ENCODE measurements at regions not wholly inside any gene's neighbourhood (a gene's known extent, or its start where the extent isn't known, plus 50 kb on each side); places are given as distances from the start of the nearest gene placed in this dataset.

GRCh38 chr10:76719006-76719405 lies 918.6 kb downstream of the KCNMA1 start:
- no peak for TF ChIP-seq SRF (IDR thresholded peaks at IDR 0.05; ENCODE audit: low read depth)
- no peak for TF ChIP-seq SIN3A (IDR thresholded peaks at IDR 0.05; ENCODE audit: low read depth)
- TF ChIP-seq CTCF (IDR thresholded peaks at IDR 0.05 in 2 of 3, conservative IDR thresholded peaks at IDR 0.05 in 1 of 3; ENCODE audit: borderline replicate concordance in 1 of 3, insufficient read depth in 1 of 3, low read depth in 2 of 3, low read length in 2 of 3): no peak
- no peak for TF ChIP-seq POLR2A (IDR thresholded peaks at IDR 0.05; ENCODE audit: borderline replicate concordance, extremely low read depth, insufficient read depth, insufficient read length)
- no peak for TF ChIP-seq EGR1 (IDR thresholded peaks at IDR 0.05; ENCODE audit: low read depth)
- no peak for TF ChIP-seq REST (IDR thresholded peaks at IDR 0.05; ENCODE audit: low read depth)
